Hepatocyte (in vitro differentiated cells): ENCODE measurements at regions not wholly inside any gene's neighbourhood (a gene's known extent, or its start where the extent isn't known, plus 50 kb on each side); places are given as distances from the start of the nearest gene placed in this dataset.

ENCODE experiments used
- DNase-seq: peaks from one replicate; pipeline ENCODE4 v3.0.0-alpha.2; 2016; ENCODE audit warnings: low spot score
- H2AFZ ChIP-seq: fragments of 200-600 bp; sonication (generic); 2 replicates; pipeline ENCODE4 v1.6.0; 2016; ENCODE audit warnings: antibody characterized with exemption, mild to moderate bottlenecking
- H3K27ac ChIP-seq: fragments of 200-600 bp; sonication (generic); 2 replicates; pipeline ENCODE4 v1.5.1; 2016; ENCODE audit warnings: mild to moderate bottlenecking
- H3K27me3 ChIP-seq: fragments of 200-600 bp; sonication (generic); 2 replicates; pipeline ENCODE4 v1.6.1; 2016
- H3K36me3 ChIP-seq: fragments of 200-600 bp; sonication (generic); replicated peaks from 2 replicates; pipeline ENCODE4 v1.5.1; 2016; ENCODE audit warnings: low read depth; ENCODE audit not compliant: insufficient read depth
- H3K4me1 ChIP-seq: fragments of 200-600 bp; sonication (generic); 2 replicates; pipeline ENCODE4 v1.5.1; 2016; ENCODE audit warnings: mild to moderate bottlenecking, moderate library complexity; ENCODE audit not compliant: insufficient read depth
- H3K4me2 ChIP-seq: fragments of 200-600 bp; sonication (generic); 2 replicates; pipeline ENCODE4 v1.6.0; 2016
- H3K4me3 ChIP-seq: fragments of 200-600 bp; sonication (generic); 2 replicates; pipeline ENCODE4 v1.5.1; 2016; ENCODE audit warnings: mild to moderate bottlenecking
- H3K79me2 ChIP-seq: fragments of 200-600 bp; sonication (generic); 2 replicates; pipeline ENCODE4 v1.6.0; 2017; ENCODE audit warnings: mild to moderate bottlenecking
- H3K9me2 ChIP-seq: fragments of 200-600 bp; sonication (generic); replicated peaks from 2 replicates; pipeline ENCODE4 v1.6.0; 2017; ENCODE audit warnings: mild to moderate bottlenecking; ENCODE audit not compliant: insufficient read depth
- H3K9me3 ChIP-seq: fragments of 200-600 bp; sonication (generic); 2 replicates; pipeline ENCODE4 v1.5.1; 2016; ENCODE audit warnings: low read depth, mild to moderate bottlenecking
- H4K20me1 ChIP-seq: fragments of 200-600 bp; sonication (generic); 2 replicates; pipeline ENCODE4 v1.6.0; 2016; ENCODE audit warnings: mild to moderate bottlenecking; ENCODE audit not compliant: insufficient read depth, poor library complexity, severe bottlenecking
- EZH2 ChIP-seq: fragments of 200-600 bp; sonication (generic); IDR thresholded peaks from 2 replicates; pipeline ENCODE4 v1.6.1; 2016; ENCODE audit warnings: antibody characterized with exemption, mild to moderate bottlenecking, borderline replicate concordance
- EZH2phosphoT487 ChIP-seq: fragments of 200-600 bp; sonication (generic); IDR thresholded peaks from one replicate; pipeline ENCODE4 v1.6.1; 2018; ENCODE audit warnings: antibody characterized with exemption, mild to moderate bottlenecking, low read depth, moderate library complexity; ENCODE audit not compliant: unreplicated experiment, severe bottlenecking
- WGBS: methylation state at CpG from one replicate; pipeline ENCODE4 v1.1.6; 2016; ENCODE audit warnings: low lambda C conversion rate; ENCODE audit errors: missing lambda C conversion rate; 5-methylcytosine and 5-hydroxymethylcytosine counted together
- TF ChIP-seq, protein P1 (sequence below): fragments of 200-600 bp; sonication (generic); IDR thresholded peaks from 2 replicates; pipeline ENCODE4 v1.5.1; 2016; ENCODE audit warnings: antibody characterized with exemption, mild to moderate bottlenecking; ENCODE audit not compliant: poor library complexity

DNA sequence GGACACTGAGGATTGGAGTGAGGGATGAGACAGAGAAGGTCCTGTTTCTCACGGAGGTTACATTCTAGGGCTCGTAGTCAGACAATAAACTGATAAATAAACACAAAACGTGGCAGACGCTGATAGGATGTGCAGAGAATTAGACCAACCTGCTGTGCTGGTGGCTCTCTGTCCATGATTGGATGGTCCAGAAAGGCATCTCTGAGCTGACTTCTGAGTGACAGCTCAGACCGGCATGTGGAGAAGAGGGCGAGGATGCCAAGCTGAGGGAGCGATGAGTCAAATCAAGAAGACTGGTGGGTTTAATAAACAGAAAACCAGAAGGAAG is 132.3 kb upstream of the TAF11L2 start:
- Histone ChIP-seq H3K9me3 (no peaks in the 10 kb centered on the region), H4K20me1 (no peaks in the 10 kb centered on the region), H2AFZ (no peak overlapping the region), H3K27me3 (no peaks in the 10 kb centered on the region), H3K4me1 (peaks cover 15% of the 10 kb centered on the region), H3K36me3 (no peaks in the 10 kb centered on the region), H3K27ac (peak overlapping the region; percentile 44), H3K4me3 (no peak overlapping the region), H3K9me2 (no peaks in the 10 kb centered on the region), H3K4me2 (peak overlapping the region; percentile 45), H3K79me2 (no peaks in the 10 kb centered on the region)
- no peak for TF ChIP-seq EZH2
- TF ChIP-seq, protein P1, sequence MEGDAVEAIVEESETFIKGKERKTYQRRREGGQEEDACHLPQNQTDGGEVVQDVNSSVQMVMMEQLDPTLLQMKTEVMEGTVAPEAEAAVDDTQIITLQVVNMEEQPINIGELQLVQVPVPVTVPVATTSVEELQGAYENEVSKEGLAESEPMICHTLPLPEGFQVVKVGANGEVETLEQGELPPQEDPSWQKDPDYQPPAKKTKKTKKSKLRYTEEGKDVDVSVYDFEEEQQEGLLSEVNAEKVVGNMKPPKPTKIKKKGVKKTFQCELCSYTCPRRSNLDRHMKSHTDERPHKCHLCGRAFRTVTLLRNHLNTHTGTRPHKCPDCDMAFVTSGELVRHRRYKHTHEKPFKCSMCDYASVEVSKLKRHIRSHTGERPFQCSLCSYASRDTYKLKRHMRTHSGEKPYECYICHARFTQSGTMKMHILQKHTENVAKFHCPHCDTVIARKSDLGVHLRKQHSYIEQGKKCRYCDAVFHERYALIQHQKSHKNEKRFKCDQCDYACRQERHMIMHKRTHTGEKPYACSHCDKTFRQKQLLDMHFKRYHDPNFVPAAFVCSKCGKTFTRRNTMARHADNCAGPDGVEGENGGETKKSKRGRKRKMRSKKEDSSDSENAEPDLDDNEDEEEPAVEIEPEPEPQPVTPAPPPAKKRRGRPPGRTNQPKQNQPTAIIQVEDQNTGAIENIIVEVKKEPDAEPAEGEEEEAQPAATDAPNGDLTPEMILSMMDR = no peak
- peak; percentile 28 for DNase-seq
- 53% methylated on average over 7 of the region's 7 CpGs for WGBS

DNA sequence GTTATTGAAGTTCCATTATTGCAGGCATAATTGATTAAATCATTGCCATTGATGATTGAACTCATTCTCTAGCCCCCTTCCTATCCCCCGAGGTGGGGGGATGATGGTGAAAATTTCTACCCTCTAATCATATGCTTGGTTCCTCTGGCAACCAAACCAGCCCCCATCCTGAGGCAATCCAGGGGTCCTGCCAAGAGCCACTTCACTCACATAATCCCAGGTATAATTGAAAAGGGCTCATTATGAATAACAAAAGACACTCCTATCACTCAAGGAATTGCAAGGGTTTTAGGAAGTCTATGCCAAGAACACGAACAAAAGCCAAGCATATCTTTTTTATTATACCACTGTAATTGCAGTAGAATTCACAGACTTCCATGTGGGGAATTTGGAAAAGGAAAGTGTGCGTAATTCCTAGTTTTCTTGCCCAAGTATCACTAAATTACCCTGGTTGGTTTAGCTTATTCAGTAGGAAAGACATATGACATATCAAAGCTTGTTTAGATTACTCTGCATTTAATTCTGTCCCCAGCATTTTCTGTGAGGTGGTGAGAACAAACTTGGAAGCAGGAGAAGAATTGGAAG is 130.7 kb upstream of the TAF11L2 start:
- Histone ChIP-seq H3K79me2 (no peaks in the 10 kb centered on the region), H3K27ac (no peak overlapping the region), H3K9me2 (no peaks in the 10 kb centered on the region), H4K20me1 (no peaks in the 10 kb centered on the region), H3K9me3 (no peaks in the 10 kb centered on the region), H3K27me3 (no peaks in the 10 kb centered on the region), H2AFZ (no peak overlapping the region), H3K4me1 (peaks cover 15% of the 10 kb centered on the region), H3K4me2 (no peak overlapping the region), H3K4me3 (no peak overlapping the region), H3K36me3 (no peaks in the 10 kb centered on the region)
- WGBS = 71% methylated on average over 3 of the region's 3 CpGs
- DNase-seq = no peak
- TF ChIP-seq EZH2phosphoT487 (no peak), EZH2 (no peak)
- TF ChIP-seq, protein P1 = no peak

DNA sequence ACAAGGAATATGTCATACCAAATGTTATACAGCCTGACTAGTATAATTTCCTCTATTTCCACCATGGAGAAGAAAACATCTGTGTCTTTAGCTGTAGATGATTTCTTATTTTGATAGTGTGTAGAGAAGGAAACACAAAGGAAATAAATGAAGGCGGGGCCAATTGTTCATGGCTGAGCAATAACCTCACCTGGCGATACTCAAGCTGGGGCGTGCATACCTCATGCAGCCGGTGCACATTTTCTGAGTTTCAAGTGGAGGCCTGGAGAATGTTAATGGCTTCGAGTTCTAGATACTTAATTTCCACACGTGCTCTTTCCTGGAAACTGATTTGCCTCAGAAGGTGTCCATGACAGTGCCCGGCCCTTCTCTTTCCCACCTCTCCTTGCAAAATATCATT is 127.4 kb upstream of the TAF11L2 start:
- no peak overlapping the region for H3K4me2 ChIP-seq
- H3K4me3 ChIP-seq = no peak overlapping the region
- H3K36me3 ChIP-seq = no peaks in the 10 kb centered on the region
- no peaks in the 10 kb centered on the region for H3K79me2 ChIP-seq
- H3K4me1 ChIP-seq = peaks cover 4% of the 10 kb centered on the region
- H3K27ac ChIP-seq = no peak overlapping the region
- H4K20me1 ChIP-seq = no peaks in the 10 kb centered on the region
- H3K9me3 ChIP-seq = no peaks in the 10 kb centered on the region
- no peaks in the 10 kb centered on the region for H3K9me2 ChIP-seq
- DNase-seq = no peak
- H3K27me3 ChIP-seq = no peaks in the 10 kb centered on the region
- WGBS = 77% methylated on average over 7 of the region's 7 CpGs
- H2AFZ ChIP-seq = no peak overlapping the region
- TF ChIP-seq EZH2 = no peak
- TF ChIP-seq, protein P1 = no peak
- TF ChIP-seq EZH2phosphoT487 = no peak

DNA sequence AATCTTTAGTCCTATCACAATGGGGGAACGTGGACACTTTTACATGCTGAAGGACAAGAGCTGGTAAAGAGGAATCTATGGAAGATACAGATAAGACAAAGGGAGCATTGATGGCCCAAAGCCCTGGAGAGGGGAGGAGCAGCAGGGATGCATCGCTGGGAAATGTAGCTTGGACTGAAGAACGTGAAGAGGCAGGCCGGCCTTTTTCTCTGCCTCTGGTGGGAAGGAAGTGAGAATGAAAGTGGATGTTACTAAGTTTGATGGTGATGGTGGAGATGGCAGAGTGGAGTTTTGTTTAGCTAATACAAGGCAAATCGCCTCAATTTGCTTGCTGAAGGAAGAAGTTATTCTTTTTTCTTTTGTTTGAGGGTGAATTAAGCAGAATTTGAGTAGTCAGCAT is 124.6 kb upstream of the TAF11L2 start:
- no peak overlapping the region for H3K4me3 ChIP-seq
- no peak overlapping the region for H3K4me2 ChIP-seq
- H4K20me1 ChIP-seq = no peaks in the 10 kb centered on the region
- H3K9me3 ChIP-seq = no peaks in the 10 kb centered on the region
- 80% methylated on average over 5 of the region's 5 CpGs for WGBS
- TF ChIP-seq EZH2phosphoT487 = no peak
- TF ChIP-seq EZH2 = no peak
- TF ChIP-seq, protein P1 = no peak
- H3K4me1 ChIP-seq = peaks cover 7% of the 10 kb centered on the region
- H3K9me2 ChIP-seq = no peaks in the 10 kb centered on the region
- H3K36me3 ChIP-seq = no peaks in the 10 kb centered on the region
- no peak for DNase-seq
- H3K27ac ChIP-seq = no peak overlapping the region
- H3K79me2 ChIP-seq = no peaks in the 10 kb centered on the region
- no peaks in the 10 kb centered on the region for H3K27me3 ChIP-seq
- no peak overlapping the region for H2AFZ ChIP-seq
